CD4-positive, alpha-beta T cell treated with Interferon gamma for 1 hour (primary cell): ENCODE measurements at regions not wholly inside any gene's neighbourhood (a gene's known extent, or its start where the extent isn't known, plus 50 kb on each side); places are given as distances from the start of the nearest gene placed in this dataset.

Source experiments
- DNase-seq: peaks from one replicate; pipeline ENCODE4 v3.0.0-alpha.2; 2020

- no peak for DNase-seq
Measured at GRCh38 chr1:60149251-60149650, 75.7 kb upstream of the C1orf87 start.

- DNase-seq: no peak
Measured at GRCh38 chr1:60146884-60147283, 73.3 kb upstream of the C1orf87 start.

GRCh38 chr1:60145771-60146170 is 72.2 kb upstream of the C1orf87 start:
- no peak for DNase-seq

- DNase-seq: no peak
Measured at GRCh38 chr1:60141743-60142142, 68.2 kb upstream of the C1orf87 start.

GRCh38 chr1:60141276-60141675 is 67.7 kb upstream of the C1orf87 start:
- no peak for DNase-seq

GRCh38 chr1:60137406-60137805 is 63.8 kb upstream of the C1orf87 start:
- DNase-seq: no peak

GRCh38 chr1:60136395-60136794 is 62.8 kb upstream of the C1orf87 start:
- DNase-seq: no peak

- no peak for DNase-seq
Measured at GRCh38 chr1:60134716-60135115, 61.1 kb upstream of the C1orf87 start.

GRCh38 chr1:60133848-60134247 is 60.3 kb upstream of the C1orf87 start:
- no peak for DNase-seq

- DNase-seq: no peak
Measured at GRCh38 chr1:60133000-60133673, 59.6 kb upstream of the C1orf87 start.

- no peak for DNase-seq
Measured at GRCh38 chr1:60132108-60132507, 58.5 kb upstream of the C1orf87 start.

GRCh38 chr1:60130703-60131102 is 57.1 kb upstream of the C1orf87 start:
- no peak for DNase-seq

- DNase-seq: no peak
Measured at GRCh38 chr1:60129911-60130310, 56.3 kb upstream of the C1orf87 start.

- DNase-seq: no peak
Measured at GRCh38 chr1:60126723-60127122, 53.2 kb upstream of the C1orf87 start.
